Suprapubic skin (tissue), 4 donors: ENCODE measurements at regions not wholly inside any gene's neighbourhood (a gene's known extent, or its start where the extent isn't known, plus 50 kb on each side); places are given as distances from the start of the nearest gene placed in this dataset.

Experiments
- EP300 ChIP-seq: sonication (generic); formaldehyde crosslinking; IDR thresholded peaks from one replicate; pipeline ENCODE4 v1.6.1; 2017; ENCODE audit warnings: antibody characterized with exemption
- POLR2A ChIP-seq, 2 donors: fragments of 450-650 bp; IDR thresholded peaks; one replicate each; pipeline ENCODE4 v1.6.1; 2017; ENCODE audit warnings: antibody characterized with exemption in 2 of 2, mild to moderate bottlenecking in 2 of 2, moderate library complexity in 2 of 2
- POLR2AphosphoS5 ChIP-seq, 3 donors: sonication (generic); formaldehyde crosslinking; IDR thresholded peaks; one replicate each; pipeline ENCODE4 v1.6.1; 2017; ENCODE audit warnings: antibody characterized with exemption in 3 of 3

DNA sequence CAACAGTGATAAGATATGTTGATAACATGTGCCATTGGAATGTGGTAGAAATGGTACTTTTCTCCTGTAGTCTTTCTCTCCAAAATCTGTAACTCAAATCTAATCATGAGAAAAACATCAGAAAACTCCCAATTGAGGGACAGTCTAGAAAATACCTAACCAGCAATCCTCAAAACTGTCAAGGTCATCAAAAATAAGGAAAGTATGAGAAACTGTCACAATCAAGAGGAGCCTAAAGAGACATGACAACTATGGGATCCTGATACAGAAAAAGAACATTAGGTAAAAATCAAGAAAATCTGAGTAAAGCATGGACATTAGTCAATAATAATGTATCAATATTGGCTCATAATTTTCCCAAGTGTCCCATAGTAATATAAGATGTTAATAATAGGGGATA lies 124.5 kb upstream of the PPP1R2C start:
- no peak for TF ChIP-seq POLR2A (IDR thresholded peaks at IDR 0.05)
- TF ChIP-seq EP300, result no peak
- no peak for TF ChIP-seq POLR2AphosphoS5 (IDR thresholded peaks at IDR 0.05)
